ENCODE measurements at regions not wholly inside any gene's neighbourhood (a gene's known extent, or its start where the extent isn't known, plus 50 kb on each side); places are given as distances from the start of the nearest gene placed in this dataset.

DNA sequence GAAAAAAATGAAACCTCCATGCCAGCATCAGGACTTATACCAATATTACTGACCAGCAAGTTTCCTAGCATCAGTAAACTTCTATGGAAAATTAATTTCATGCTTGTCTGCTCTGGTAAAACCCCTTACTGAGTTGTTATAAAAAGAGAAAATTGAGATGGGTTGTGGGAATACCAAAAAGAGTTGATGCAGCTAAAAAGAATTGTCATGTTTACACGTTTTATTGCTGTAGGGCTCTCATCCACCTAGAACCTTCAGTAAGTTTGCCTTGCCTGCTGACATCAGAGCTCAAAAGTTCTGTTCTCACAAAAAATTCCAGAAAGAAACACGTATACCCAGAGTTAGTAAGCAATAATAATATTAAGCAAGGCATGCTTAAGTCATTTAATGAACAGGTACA, 641.3 kb upstream of the ZNF385D start:
- Histone ChIP-seq H3K4me1 (ENCODE audit: insufficient read depth, low read length) (no peaks in the 10 kb centered on the region), H3K27ac (ENCODE audit: low read depth in 1 of 2, low read length in 2 of 2) (no peak overlapping the region), H3K4me3 (ENCODE audit: low read length) (no peak overlapping the region), H3K9me3 (ENCODE audit: control insufficient read depth in 1 of 2, insufficient read depth in 1 of 2, low read length in 2 of 2) (no peaks in the 10 kb centered on the region), H3K27me3 (ENCODE audit: control insufficient read depth in 1 of 2, insufficient read depth in 2 of 2, low read length in 2 of 2) (no peaks in the 10 kb centered on the region), H3K36me3 (ENCODE audit: insufficient read depth, low read length) (no peaks in the 10 kb centered on the region)
- Mint-ChIP-seq H3K4me1 (ENCODE audit: low read depth) (no peaks in the 10 kb centered on the region), H3K4me3 (no peak overlapping the region), H3K27me3 (no peaks in the 10 kb centered on the region), H3K9me3 (peaks cover 2% of the 10 kb centered on the region), H3K27ac (no peak overlapping the region), H3K36me3 (ENCODE audit: low read depth) (no peaks in the 10 kb centered on the region)
- CTCF ChIA-PET, result no interaction called here
- intact Hi-C loops (cut with DNase I, micrococcal nuclease), result no loop called here
- ATAC-seq (ENCODE audit: poor library complexity), result no peak
- no peak for DNase-seq
- TF ChIP-seq, protein P1, sequence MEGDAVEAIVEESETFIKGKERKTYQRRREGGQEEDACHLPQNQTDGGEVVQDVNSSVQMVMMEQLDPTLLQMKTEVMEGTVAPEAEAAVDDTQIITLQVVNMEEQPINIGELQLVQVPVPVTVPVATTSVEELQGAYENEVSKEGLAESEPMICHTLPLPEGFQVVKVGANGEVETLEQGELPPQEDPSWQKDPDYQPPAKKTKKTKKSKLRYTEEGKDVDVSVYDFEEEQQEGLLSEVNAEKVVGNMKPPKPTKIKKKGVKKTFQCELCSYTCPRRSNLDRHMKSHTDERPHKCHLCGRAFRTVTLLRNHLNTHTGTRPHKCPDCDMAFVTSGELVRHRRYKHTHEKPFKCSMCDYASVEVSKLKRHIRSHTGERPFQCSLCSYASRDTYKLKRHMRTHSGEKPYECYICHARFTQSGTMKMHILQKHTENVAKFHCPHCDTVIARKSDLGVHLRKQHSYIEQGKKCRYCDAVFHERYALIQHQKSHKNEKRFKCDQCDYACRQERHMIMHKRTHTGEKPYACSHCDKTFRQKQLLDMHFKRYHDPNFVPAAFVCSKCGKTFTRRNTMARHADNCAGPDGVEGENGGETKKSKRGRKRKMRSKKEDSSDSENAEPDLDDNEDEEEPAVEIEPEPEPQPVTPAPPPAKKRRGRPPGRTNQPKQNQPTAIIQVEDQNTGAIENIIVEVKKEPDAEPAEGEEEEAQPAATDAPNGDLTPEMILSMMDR (IDR thresholded peaks at IDR 0.05), result no peak
- POLR2A ChIA-PET, result no interaction called here

DNA sequence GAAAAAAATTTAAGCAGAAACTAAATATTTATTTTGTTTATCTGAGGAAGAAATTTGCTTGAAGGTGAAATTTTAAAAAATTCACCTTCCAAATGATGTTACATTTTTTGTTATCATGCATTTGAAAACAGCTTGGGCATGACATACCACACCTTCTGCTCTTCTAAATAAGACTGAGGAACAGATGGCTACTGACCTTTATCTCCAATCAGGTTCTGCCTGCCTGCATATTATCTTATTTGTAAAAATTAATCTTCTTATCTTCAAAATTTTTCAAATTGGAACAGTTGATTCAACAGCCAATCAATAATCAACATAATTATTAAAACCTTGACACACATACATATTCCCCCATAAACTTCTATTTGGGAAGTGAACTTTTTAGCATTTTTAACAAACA, 641.8 kb upstream of the ZNF385D start:
- Mint-ChIP-seq H3K9me3 (peaks cover 3% of the 10 kb centered on the region), H3K4me3 (no peak overlapping the region), H3K4me1 (ENCODE audit: low read depth) (no peaks in the 10 kb centered on the region), H3K27me3 (no peaks in the 10 kb centered on the region), H3K27ac (no peak overlapping the region), H3K36me3 (ENCODE audit: low read depth) (no peaks in the 10 kb centered on the region)
- H3K4me1 ChIP-seq (ENCODE audit: insufficient read depth, low read length), result no peaks in the 10 kb centered on the region
- intact Hi-C loops (cut with DNase I, micrococcal nuclease), result no loop called here
- ChIA-PET CTCF (no interaction called here), POLR2A (no interaction called here)
- H3K27me3 ChIP-seq (ENCODE audit: control insufficient read depth in 1 of 2, insufficient read depth in 2 of 2, low read length in 2 of 2), result no peaks in the 10 kb centered on the region
- H3K36me3 ChIP-seq (ENCODE audit: insufficient read depth, low read length), result no peaks in the 10 kb centered on the region
- H3K9me3 ChIP-seq (ENCODE audit: control insufficient read depth in 1 of 2, insufficient read depth in 1 of 2, low read length in 2 of 2), result no peaks in the 10 kb centered on the region
- no peak for ATAC-seq (ENCODE audit: poor library complexity)
- no peak overlapping the region for H3K4me3 ChIP-seq (ENCODE audit: low read length)
- DNase-seq, result no peak
- TF ChIP-seq, protein P1 (IDR thresholded peaks at IDR 0.05), result no peak
- H3K27ac ChIP-seq (ENCODE audit: low read depth in 1 of 2, low read length in 2 of 2), result no peak overlapping the region

DNA sequence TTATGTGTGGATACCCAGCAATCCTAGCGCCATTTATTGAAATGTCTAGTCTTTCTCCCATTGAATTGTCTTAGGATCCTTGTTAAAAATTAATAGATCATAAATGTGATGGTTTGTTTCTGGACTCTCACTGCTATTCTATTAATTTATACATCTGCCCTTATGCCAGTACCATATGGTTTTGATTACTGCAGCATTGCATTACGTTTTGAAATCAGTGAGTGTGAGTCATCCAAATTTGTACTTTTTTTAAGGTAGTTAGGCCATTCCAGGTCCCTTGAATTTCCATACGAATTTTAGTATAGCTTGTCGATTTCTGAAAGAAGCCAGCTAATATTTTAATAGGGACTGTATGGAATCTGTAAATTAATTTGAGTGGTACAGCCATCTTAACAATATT, 648.6 kb upstream of the ZNF385D start:
- TF ChIP-seq, protein P1 (IDR thresholded peaks at IDR 0.05), result no peak
- CTCF ChIA-PET, result no interaction called here
- Histone ChIP-seq H3K27me3 (ENCODE audit: control insufficient read depth in 1 of 2, insufficient read depth in 2 of 2, low read length in 2 of 2) (no peaks in the 10 kb centered on the region), H3K4me1 (ENCODE audit: insufficient read depth, low read length) (no peaks in the 10 kb centered on the region), H3K27ac (ENCODE audit: low read depth in 1 of 2, low read length in 2 of 2) (no peak overlapping the region), H3K4me3 (ENCODE audit: low read length) (no peak overlapping the region), H3K9me3 (ENCODE audit: control insufficient read depth in 1 of 2, insufficient read depth in 1 of 2, low read length in 2 of 2) (peaks cover 0 to 3% of the 10 kb centered on the region in 2 experiments), H3K36me3 (ENCODE audit: insufficient read depth, low read length) (no peaks in the 10 kb centered on the region)
- ATAC-seq (ENCODE audit: poor library complexity) (no peak), DNase-seq (no peak)
- no peaks in the 10 kb centered on the region for H3K36me3 Mint-ChIP-seq (ENCODE audit: low read depth)
- no peaks in the 10 kb centered on the region for H3K4me1 Mint-ChIP-seq (ENCODE audit: low read depth)
- POLR2A ChIA-PET, result no interaction called here
- no peaks in the 10 kb centered on the region for H3K27me3 Mint-ChIP-seq
- intact Hi-C loops (cut with DNase I, micrococcal nuclease), result no loop called here
- peaks cover 9% of the 10 kb centered on the region for H3K9me3 Mint-ChIP-seq
- no peak overlapping the region for H3K27ac Mint-ChIP-seq
- H3K4me3 Mint-ChIP-seq, result no peak overlapping the region

All from CD4-positive, alpha-beta T cell (primary cell).